CD4-positive, alpha-beta T cell treated with Interleukin-2 at 100 ng/mL for 4 hours (primary cell): ENCODE measurements at regions not wholly inside any gene's neighbourhood (a gene's known extent, or its start where the extent isn't known, plus 50 kb on each side); places are given as distances from the start of the nearest gene placed in this dataset.

ENCODE experiments used
- DNase-seq: peaks from one replicate; pipeline ENCODE4 v3.0.0-alpha.2; 2020; ENCODE audit warnings: low spot score

DNA sequence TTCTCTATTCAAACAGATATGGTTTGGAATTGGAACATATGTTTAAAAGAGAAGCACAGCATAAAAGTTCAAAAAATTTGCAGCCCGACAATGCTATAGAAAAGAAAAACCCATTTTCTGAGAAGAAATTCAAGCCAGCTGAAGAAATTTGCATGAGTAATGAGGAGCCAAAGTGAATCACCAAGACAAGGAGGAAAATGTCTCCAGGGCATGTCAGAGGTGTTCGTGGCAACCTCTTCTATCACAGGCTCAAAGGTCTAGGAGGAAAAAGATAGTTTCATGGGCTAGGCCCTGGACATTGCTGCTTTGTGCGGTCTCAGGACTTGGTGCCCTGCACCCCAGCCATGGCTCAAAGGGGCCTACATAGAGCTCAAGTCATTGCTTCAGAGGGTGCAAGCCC lies 134.8 kb upstream of the ADAMTS16 start:
- DNase-seq, result no peak

DNA sequence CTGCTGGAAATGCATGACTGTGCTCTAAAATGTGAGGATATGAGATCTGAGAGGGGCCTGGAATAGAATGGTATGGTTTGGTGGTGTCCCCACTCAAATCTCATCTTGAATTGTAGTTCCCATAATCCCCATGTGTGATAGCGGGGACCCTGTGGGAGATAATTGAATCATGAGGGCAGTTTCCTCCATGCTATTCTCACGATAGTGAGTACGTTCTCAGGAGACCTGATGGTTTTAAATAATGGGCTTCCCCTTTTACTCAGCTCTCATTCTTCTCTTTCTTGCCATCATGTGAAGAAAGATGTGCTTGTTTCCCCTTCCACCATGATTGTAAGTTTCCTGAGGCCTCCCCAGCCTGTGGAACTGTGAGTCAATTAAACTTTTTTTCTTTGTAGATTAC lies 133.6 kb upstream of the ADAMTS16 start:
- no peak for DNase-seq

DNA sequence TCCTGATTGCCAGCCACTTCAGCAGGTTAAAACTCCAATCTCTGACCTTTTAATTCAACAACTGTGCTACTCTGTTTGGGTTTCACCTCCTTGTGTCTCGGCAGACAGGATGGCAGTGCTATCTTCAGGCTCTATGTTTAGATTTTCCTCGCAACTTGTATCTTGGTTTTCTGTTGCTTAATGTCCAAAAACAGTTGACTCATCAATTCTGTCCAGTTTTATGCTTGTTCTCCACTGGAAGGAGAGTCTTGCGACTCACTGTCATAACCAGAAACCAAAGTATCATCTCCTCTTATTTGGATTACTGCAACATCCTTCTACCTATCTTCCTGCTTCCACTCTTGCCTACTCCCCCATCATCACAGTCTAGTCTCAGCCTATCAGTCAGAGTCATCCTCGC lies 130.9 kb upstream of the ADAMTS16 start:
- DNase-seq, result no peak

DNA sequence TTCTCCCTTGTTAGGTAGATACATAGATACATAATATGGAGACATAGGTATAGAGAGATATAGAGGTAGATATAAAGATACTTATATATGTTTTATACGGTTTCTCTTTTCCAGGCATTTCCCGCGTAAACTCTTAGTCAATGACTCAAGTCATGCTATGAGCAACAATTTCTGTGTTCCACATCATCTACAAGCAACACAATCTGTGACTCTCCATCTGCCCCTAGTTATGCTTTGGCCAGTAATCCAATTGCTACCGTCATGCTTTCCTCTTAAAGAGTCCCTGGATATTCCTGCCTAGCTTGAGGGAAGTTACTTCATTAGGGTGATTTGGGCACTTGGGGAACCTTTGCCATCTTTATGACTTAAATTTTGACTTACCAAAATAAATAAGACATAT lies 129.0 kb upstream of the ADAMTS16 start:
- no peak for DNase-seq

DNA sequence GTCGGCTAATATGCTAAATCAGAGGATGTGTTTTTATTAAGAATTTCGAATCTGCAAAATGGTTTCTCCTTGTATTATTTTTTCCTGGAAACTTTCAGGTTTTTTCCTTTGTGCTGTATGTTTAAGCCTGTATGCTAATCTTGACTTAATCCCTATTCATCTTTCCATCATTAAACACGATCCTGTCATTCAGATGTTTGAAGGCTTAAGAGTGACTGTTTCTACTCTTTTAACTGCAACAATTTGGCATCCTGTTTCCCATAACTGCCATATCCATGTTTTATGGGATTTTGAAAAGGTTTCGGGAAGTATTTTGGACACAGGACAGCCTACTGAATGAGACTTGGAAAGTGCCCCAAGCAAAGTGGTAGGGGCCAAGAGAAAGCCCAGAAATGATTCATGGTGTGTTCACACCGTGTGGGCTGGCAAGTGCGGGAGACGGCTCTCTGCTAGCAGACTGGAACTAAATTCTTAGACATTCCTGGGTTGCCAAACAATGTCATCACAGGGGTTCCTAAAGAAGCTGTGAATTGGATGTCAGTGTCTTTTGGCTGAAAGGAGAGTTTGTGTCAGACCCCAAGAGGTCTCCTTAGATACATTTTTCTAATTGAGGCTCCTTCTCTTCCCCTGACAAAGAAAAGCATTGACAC lies 125.4 kb upstream of the ADAMTS16 start:
- no peak for DNase-seq

DNA sequence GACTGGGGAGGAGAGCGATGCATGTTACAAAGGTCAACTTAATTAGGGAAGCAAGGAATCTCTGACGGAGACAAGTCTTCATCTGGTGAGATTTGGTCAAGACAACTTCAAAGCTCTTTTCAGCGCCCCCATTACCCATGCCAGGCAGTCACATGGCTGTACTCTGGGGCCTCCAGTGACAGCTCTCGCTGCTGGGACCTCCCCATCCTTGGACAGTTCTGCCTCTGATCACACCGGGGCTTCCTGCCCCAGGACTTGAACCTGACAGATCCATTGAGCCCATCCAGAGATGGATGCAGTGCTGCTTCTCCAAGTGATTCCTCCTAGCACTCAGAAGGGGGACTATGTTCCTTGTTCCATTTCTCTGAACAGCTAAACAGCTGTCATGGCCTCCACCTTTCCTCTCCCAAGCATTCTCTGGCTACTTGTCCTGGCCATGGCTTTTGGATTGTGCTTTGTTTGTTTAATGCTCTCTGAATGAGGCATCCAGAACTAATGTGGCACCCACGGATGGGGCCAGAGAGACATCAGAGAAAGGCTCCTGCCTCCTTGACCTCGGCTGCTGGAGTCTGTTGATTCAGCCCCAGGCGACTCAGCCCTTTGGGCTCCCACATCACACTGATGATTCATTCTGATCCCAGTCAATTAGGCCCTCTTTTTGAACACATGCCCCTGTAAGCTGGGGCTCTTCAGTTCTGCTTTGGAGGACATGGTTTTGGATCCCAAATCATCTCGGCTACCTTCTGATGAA lies 122.1 kb upstream of the ADAMTS16 start:
- no peak for DNase-seq

DNA sequence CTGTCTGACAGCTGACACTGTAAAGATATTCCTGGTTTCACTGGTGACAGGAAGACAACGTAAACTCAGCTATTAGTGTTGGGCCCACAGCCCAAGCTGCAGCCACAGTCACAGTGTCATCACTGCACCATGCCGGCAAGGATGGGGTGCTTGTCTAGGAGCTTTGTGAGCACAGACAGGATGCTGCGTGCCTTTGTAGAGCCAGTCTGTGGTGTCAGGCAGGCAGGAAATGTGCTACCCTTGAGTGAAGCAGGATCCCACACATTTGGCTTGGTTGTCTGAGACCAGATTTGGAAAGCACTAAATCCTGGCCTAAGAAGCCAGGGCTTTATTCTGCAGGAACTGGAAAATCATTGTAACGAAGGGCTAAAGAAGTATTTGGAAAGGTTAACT lies 121.6 kb upstream of the ADAMTS16 start:
- DNase-seq, result no peak

DNA sequence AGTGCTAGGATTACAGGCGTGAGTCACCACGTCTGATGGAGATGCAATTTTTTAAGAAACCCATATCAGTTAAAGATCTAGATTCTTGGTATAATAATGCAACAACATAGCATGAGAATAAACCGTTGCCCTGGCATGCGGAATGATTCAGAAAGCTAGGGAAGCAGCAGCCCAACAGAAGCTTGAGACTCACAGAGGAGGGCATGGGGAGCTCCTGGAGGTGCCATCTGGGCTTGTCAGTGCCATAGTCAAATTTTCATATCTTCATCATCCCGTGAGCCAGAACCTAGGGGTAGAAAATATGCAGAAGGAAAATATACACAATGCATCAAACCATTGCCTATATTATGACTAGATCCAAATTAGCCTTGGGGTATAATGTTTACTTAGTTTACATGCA lies 118.7 kb upstream of the ADAMTS16 start:
- DNase-seq, result no peak

DNA sequence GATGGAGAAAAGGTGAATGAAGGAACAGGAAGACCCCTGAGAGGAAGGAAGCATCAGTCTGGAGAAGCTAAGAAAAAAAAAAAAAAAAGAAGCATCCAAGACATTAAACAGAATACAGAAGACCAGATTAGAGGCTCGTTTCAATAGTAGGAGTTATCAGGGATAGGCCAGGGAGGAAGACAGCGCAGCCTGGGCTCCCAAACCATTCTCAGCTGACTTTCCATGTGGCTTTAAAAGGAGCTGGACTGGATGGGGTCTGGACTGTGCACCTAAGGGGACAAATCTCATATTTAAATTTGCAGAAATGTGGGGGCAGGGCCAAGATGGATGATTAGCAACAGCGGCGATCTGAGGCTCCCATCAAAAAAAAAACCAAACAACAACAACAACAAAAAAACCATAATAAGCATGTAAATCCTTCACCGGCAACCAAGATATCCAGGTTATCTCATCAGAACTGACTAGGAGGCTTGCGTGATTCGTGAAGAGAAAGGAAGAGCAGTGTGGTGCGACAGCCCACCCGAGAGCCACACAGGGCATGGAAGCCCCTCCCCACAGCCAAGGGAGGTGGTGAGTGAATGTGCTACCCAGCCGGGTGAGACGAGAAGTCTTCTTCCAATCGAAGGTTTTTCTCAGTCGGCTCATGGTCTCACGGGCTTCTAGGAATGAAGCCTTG lies 114.9 kb upstream of the ADAMTS16 start:
- no peak for DNase-seq

DNA sequence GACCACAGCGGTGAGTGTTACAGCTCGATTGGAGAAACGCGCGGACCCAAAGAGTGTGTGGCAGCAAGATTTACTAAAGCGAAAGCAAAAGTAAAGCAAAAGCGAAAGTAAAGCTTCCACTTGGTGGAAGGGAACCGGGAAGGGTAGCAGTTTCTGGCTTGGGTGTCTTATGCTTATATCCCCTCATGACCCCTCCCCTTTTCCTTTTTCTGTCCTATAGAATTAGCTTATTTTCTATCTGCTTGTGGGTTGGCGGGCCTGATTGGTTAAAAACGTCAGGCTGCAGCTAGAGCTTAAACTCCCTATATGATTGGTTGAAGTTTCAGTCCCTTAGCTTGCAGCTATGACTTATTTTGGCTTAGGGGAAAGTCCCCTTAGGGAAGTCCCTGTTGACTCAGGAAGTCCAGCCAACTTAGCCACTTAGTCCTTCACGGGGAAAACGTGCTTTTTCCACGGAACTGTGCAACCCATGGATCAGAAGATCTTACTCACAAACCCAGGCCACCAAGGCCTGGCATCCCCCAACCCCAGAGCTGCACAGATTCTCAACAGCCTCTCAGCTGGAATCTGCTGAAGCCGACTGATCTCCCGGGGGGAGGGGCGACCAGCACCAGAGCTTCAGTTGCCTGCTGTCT lies 114.2 kb upstream of the ADAMTS16 start:
- DNase-seq, result no peak

DNA sequence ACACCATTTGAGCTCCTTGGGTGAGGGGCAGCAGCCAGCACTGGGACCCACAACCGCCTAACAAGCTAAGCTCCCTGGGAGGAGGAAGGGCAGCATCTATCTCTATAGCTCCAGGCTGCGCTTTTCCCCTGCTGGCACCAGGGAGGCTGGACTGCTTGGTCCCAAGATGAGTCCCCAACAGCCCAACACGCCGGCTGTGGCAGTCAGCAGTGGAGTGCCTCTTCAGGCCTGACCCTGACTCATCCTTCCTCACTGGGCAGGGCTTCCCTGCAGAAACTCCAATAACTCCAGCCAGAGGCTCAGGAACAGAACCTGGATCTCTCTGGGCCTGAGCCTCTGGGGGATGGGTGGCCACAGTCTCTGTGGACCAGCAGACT lies 113.7 kb upstream of the ADAMTS16 start:
- DNase-seq, result no peak

DNA sequence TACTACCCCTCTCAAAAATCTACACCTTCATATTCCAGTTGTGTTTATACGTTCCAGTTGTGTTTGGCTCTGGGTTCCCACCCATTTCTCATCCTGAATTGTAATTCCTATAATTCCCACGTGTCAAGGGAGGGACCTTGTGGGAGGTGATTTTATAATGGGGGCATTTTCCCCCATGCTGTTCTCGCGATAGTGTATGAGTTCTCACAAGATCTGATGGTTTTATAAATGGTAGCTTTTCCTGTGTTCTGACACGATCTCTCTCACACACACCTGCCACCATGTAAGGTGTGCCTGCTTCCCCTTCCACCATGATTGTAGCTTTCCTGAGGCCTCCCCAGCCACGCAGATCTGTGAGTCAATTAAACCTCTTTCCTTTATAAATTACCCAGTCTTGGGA lies 108.5 kb upstream of the ADAMTS16 start:
- DNase-seq, result no peak

DNA sequence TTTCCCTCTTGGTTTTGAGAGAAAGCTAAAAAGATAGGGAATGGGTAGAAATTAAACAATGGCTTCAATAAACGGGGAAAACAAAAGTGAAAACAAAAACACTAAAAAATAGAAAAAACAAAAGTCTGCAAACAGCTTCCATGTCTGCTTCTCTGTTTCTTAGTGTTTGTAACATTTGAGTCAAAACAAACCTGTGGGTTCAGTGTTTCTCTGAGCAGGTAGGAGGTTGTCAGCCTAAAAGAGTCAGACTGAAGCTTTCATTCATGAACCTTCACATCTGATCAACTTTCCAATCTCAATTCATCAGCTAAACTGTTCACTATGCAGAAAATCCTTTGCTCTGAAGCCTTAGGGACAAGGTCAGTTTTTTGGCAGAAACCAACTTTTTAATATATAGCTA lies 102.5 kb upstream of the ADAMTS16 start:
- no peak for DNase-seq

DNA sequence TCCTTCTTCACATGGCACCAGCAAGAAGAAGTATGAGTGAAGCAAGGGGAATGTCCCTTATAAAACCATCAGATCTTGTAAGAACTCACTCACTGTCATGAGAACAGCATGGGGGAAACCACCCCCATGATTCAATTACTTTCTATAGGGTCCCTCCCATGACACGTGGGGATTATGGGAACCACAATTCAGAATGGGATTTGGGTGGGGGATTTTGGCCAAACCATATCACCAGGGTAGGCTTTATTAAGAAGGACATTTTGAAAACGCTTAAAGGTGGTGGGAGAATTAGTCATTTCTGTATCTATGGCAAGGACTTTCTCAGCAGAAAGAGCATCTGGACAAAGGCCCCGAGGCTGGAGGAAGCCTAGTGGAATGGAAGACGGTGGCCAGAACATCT lies 100.2 kb upstream of the ADAMTS16 start:
- no peak for DNase-seq

DNA sequence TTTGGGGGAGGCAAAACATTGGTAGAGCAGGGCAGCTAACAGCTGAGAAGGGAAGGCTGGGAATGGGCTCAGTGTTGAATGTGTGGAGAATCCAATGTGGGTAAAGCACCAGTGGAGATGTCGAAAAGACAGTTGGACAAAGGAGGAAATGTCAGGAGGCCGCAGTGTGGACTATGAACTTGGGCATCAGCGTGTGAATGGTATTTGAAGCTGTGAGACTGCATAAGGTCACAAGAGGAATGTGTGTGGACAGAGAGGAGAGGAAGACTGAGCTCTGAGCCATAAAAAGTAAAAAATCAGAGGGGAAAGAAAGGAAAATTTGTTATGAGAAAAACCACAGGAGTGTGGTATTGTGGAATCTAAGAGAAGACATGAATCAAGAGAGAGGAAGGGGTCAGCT lies 99.4 kb upstream of the ADAMTS16 start:
- no peak for DNase-seq

DNA sequence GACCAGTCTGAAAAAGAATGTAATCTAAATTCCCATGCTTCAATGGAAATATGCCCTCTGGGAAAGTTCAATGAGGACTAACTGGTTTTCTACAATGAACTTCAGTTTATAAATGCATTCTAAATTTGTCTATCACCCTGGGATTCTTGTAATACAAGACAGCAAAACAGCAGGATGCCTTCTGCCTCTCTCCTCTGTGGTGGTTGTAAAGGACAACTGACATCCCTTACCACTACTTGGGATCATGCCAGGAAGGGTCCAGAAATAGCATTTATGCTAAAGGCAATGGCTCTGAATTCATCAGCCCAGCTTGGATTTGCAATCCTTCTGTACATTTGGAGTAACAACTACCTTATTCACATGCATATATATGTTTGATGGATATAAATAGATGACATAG lies 97.3 kb upstream of the ADAMTS16 start:
- DNase-seq, result no peak

DNA sequence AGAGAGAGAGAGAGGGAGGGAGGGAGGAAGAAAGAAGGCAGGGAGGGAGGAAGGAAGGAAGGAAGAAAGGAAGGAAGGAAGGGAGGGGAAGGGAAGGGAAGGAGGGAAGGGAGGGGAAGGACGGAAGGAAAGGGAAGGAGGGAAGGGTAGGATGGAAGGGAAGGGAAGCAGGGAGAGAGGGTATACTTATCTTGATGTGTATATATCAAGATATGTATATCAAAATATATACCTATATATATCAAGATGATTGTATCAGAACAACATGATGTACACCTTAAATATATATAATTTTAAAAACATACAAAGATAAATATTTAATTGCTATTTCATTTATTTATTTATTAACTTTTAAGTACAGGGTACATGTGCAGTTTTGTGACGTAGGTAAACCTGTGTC lies 96.8 kb upstream of the ADAMTS16 start:
- DNase-seq, result no peak

DNA sequence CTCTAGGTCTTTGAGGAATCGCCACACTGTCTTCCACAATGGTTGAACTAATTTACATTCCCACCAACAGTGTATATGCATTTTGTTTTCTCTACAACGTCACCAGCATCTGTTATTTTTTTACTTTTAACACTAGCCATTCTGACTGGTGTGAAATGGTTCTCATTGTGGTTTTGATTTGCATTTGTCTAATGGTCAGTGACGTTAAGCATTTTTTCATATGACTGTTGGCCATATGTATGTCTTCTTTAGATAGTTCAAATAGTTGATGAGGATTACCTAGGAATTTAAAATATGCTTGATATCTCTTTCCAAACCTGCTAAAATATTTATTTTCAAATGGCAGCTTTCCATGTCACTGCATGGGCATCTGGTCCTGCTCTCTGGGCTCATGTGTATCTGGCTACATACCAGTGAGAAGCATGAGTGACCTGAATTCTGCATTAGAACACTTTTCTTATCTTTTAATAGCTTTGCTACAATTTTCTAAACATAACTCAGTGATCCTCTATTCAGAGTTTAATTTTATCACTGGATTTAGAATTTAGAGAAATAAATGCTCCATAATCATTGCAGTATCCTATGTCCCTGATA lies 95.8 kb upstream of the ADAMTS16 start:
- DNase-seq, result no peak

DNA sequence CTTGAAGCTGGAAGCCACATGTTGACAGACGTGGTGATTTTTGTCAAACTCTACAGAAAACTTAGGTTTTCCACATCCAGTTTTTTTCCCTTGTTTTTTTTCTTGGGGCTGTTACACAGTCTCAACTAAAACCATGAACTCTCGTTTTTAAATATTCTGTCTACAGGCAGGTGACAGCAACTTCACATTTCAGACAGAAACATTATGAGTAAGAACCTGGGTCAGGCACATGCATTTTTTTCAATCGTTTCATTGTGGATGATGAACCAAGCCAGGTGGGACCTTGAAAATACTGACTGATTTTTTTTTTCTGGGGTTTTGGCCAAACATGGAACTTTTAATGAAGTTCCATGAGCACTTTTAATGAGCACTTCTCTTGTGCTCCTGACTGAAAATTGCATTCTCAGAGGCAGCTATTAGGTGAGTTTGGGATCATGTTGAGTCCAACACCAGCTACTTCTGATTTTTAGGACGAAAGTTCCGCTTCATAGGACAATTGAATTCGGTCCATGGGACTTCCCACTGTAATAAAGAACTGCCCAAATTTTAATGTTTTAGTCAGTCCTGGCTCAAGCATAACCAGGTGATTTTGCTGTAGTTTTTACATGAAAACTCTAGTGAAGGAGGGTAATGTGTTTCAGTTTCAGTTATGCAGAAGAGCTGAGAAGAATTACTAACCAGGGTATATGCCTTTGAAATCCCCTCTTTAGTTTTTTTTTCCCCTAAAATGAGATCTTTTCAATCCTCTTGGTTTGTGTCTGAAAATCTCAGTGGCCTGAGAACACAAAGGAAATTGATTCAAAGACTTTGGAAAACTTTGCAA lies 93.2 kb upstream of the ADAMTS16 start:
- DNase-seq, result no peak

DNA sequence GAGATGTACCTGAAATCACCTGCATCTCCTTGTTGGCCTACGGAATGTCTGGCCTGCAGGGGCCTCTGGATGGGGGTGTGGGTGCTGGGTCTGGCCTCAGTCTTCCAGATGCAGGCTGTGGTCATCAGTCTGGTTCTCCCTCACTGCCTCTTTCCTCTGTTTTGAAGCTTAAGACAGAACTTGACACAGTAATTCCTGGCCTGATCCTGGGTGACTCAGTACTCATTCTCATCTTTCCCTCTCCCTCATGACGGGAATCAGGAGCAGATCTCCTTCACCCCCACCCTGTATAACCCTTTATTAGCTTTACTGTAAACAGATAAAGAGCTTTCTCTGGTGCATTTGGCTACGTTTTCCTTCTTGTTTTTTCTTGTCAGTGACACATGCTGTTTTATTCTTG lies 89.3 kb upstream of the ADAMTS16 start:
- no peak for DNase-seq

DNA sequence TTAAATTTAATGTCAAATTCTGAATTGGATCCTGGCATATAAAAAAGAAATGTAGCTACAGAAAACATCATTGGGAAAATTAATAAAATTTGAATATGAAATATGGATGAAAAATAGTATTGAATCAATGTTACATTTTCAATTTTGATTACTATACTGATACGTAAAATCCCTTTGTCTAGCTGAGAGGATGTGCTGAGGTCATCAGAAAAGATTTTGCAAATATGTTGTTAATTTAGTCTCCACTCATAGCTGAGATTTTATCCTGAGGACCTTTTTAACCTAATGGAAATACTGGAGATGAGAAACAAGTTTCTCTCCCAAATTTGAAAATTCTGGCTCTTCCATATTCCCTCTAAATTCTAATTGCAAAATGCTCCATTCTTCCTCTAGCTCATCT lies 84.4 kb upstream of the ADAMTS16 start:
- no peak for DNase-seq

DNA sequence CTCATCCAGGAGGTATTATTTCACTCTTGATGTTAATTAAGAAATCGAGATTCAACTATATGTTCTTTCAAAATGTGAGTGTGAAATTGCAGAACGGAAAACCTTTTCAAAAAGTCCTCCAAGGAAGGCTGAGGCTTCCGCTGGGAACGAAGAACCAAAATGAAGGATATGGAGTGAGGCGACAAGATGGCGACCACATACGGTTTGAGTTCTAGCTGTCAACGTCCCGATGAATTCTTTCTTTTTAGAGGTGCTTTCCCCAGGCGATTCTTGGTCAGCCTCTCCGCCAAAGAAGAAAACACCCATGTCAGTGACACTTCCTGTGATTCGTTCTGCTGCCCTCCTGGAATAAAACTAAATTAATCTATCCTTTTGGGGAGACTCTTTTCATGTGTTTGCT lies 78.3 kb upstream of the ADAMTS16 start:
- DNase-seq, result no peak
